WTC11 (cell line): ENCODE measurements at regions not wholly inside any gene's neighbourhood (a gene's known extent, or its start where the extent isn't known, plus 50 kb on each side); places are given as distances from the start of the nearest gene placed in this dataset.

Experiments
- ATAC-seq: fragments of 200-7000 bp; cut with Tn5 transposase; 2 replicates; pipeline ENCODE4 v1.10.0; 2021; ENCODE audit warnings: mild to moderate bottlenecking, moderate library complexity
- CTCF ChIA-PET: fragments of 300-600 bp; sonication (Branson Sonifier 250); formaldehyde crosslinking; loops from one replicate; lab custom pipeline; 2021; ENCODE audit warnings: antibody characterized with exemption; lab: Charles Lee
- POLR2A ChIA-PET: fragments of 350-600 bp; sonication (Branson Sonifier 250); formaldehyde crosslinking; loops from one replicate; lab custom pipeline; 2021; ENCODE audit warnings: antibody characterized with exemption; lab: Charles Lee
- DNase-seq: peaks from one replicate; pipeline ENCODE4 v3.0.0; 2021; ENCODE audit warnings: low spot score
- H3K27ac Mint-ChIP-seq: 2 replicates; pipeline ENCODE4 v1.8.0; 2021; ENCODE audit warnings: mixed read lengths
- H3K27me3 Mint-ChIP-seq: 2 replicates; pipeline ENCODE4 v1.8.0; 2021; ENCODE audit warnings: low read depth, mild to moderate bottlenecking, moderate library complexity, mixed read lengths
- H3K36me3 Mint-ChIP-seq: 2 replicates; pipeline ENCODE4 v1.8.0; 2021; ENCODE audit warnings: mixed read lengths
- H3K4me1 Mint-ChIP-seq: 2 replicates; pipeline ENCODE4 v1.8.0; 2022; ENCODE audit warnings: mixed read lengths
- H3K4me3 Mint-ChIP-seq: 2 replicates; pipeline ENCODE4 v1.8.0; 2021; ENCODE audit warnings: mild to moderate bottlenecking, moderate library complexity, mixed read lengths
- H3K9me3 Mint-ChIP-seq: 2 replicates; pipeline ENCODE4 v1.8.0; 2021; ENCODE audit warnings: mixed read lengths
- ARID4B ChIP-seq: sonication (generic); formaldehyde crosslinking; IDR thresholded peaks from 2 replicates; pipeline ENCODE4 v1.8.0; 2023; ENCODE audit warnings: missing genetic modification reagents, mild to moderate bottlenecking, borderline replicate concordance
- CREB1 ChIP-seq: sonication (generic); formaldehyde crosslinking; IDR thresholded peaks from 2 replicates; pipeline ENCODE4 v1.8.0; 2023; ENCODE audit warnings: mild to moderate bottlenecking, missing genetic modification reagents
- E2F1 ChIP-seq: sonication (generic); formaldehyde crosslinking; IDR thresholded peaks from 2 replicates; pipeline ENCODE4 v1.8.0; 2022; ENCODE audit warnings: mild to moderate bottlenecking, missing genetic modification reagents
- E2F4 ChIP-seq: sonication (generic); formaldehyde crosslinking; IDR thresholded peaks from 2 replicates; pipeline ENCODE4 v1.8.1; 2022; ENCODE audit warnings: low read depth, mild to moderate bottlenecking, moderate library complexity, missing genetic modification reagents, borderline replicate concordance
- HMGA2 ChIP-seq: fragments of 250-450 bp; sonication (Bioruptor Pico); IDR thresholded peaks from 2 replicates; pipeline ENCODE4 v1.4.0; 2021; ENCODE audit warnings: mild to moderate bottlenecking, moderate library complexity
- KAT7 ChIP-seq: sonication (generic); formaldehyde crosslinking; IDR thresholded peaks from 2 replicates; pipeline ENCODE4 v1.8.1; 2023; ENCODE audit warnings: missing genetic modification reagents, mild to moderate bottlenecking, borderline replicate concordance
- NFATC4 ChIP-seq: fragments of 250-450 bp; sonication (Bioruptor Pico); IDR thresholded peaks from 2 replicates; pipeline ENCODE4 v1.9.0; 2021; ENCODE audit warnings: mild to moderate bottlenecking
- NFYB ChIP-seq: sonication (generic); formaldehyde crosslinking; conservative IDR thresholded peaks from 2 replicates; pipeline ENCODE4 v1.8.0; 2022; ENCODE audit warnings: low read depth, missing genetic modification reagents
- PRDM15 ChIP-seq: sonication (generic); formaldehyde crosslinking; IDR thresholded peaks from 2 replicates; pipeline ENCODE4 v1.8.0; 2022; ENCODE audit warnings: missing genetic modification reagents
- TCF7 ChIP-seq: sonication (generic); formaldehyde crosslinking; IDR thresholded peaks from 2 replicates; pipeline ENCODE4 v1.8.0; 2022; ENCODE audit warnings: mild to moderate bottlenecking, low read depth, missing genetic modification reagents, moderate library complexity
- ZBTB21 ChIP-seq: sonication (generic); formaldehyde crosslinking; IDR thresholded peaks from 2 replicates; pipeline ENCODE4 v1.8.1; 2023; ENCODE audit warnings: mild to moderate bottlenecking, missing genetic modification reagents, borderline replicate concordance
- ZNF121 ChIP-seq: sonication (generic); formaldehyde crosslinking; IDR thresholded peaks from 2 replicates; pipeline ENCODE4 v1.8.0; 2023; ENCODE audit warnings: missing genetic modification reagents
- TF ChIP-seq, protein P1 (sequence below): sonication (generic); formaldehyde crosslinking; IDR thresholded peaks from 2 replicates; pipeline ENCODE4 v1.8.1; 2022; ENCODE audit warnings: mild to moderate bottlenecking, missing genetic modification reagents, moderate library complexity, borderline replicate concordance
- TF ChIP-seq, protein P2 (sequence below): sonication (generic); formaldehyde crosslinking; IDR thresholded peaks from 2 replicates; pipeline ENCODE4 v1.8.1; 2023; ENCODE audit warnings: mild to moderate bottlenecking, missing genetic modification reagents, moderate library complexity
- TF ChIP-seq, protein P3 (sequence below): sonication (generic); formaldehyde crosslinking; IDR thresholded peaks from 2 replicates; pipeline ENCODE4 v1.8.1; 2023; ENCODE audit warnings: mild to moderate bottlenecking, missing genetic modification reagents

DNA sequence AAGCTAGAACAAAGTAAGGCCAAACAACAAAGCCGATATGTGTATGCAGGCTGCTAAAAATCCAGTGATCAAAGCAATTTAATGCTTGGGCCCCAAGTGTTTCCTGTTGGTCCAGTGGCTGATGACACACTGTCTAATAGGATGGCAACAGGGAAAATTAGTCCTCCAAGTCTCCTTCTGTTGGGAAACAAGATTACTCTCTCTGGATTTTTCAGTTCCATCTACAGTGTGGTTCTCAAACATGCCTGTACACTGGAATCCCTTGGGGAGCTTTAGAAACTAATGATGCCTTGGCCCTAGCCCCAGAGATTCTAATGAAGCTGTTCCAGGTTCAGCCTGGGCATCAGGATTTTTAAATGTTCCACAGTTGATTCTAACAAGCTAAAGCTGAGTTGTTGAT lies 198.7 kb downstream of the AHR start (continued):
- TF ChIP-seq E2F4 (no peak), TCF7 (no peak), ARID4B (CRISPR knock-in tag) (no peak), NFATC4 (no peak), HMGA2 (CRISPR knock-in tag) (no peak)
- TF ChIP-seq, protein P1, sequence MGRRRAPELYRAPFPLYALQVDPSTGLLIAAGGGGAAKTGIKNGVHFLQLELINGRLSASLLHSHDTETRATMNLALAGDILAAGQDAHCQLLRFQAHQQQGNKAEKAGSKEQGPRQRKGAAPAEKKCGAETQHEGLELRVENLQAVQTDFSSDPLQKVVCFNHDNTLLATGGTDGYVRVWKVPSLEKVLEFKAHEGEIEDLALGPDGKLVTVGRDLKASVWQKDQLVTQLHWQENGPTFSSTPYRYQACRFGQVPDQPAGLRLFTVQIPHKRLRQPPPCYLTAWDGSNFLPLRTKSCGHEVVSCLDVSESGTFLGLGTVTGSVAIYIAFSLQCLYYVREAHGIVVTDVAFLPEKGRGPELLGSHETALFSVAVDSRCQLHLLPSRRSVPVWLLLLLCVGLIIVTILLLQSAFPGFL (CRISPR knock-in tag) = no peak

DNA sequence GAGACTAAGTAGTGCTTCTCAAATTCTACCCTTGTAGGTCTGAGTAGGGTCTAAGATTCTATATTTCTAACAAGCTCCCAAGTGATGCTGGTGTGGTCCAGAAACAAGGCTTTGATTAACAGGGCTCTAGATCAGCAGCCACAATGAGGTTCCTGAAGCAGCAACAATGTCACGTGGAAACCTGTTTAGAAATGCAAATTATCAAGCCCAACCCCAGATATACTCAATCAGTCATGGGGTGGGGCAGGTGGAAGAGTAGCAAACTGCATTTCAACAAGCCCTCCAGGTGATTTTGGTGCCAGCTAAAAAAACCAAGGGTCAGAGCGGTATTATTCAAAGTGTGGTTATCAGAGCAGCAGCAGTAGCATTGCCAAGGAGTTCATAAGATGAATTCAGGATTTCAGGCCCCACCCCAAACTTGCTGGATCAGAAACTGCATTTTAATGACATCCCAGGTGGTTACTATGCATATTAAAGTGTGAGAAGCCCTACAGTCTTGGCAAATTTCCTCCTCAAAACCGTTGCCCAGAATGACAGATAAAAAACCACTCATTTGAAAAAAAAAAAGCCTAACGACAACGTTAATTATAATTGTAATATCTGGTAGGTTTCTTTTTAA lies 199.2 kb downstream of the AHR start:
- peak overlapping the region; percentile 13; the same call in 1 of the 2 replicates for H3K27ac Mint-ChIP-seq
- TF ChIP-seq, protein P2, sequence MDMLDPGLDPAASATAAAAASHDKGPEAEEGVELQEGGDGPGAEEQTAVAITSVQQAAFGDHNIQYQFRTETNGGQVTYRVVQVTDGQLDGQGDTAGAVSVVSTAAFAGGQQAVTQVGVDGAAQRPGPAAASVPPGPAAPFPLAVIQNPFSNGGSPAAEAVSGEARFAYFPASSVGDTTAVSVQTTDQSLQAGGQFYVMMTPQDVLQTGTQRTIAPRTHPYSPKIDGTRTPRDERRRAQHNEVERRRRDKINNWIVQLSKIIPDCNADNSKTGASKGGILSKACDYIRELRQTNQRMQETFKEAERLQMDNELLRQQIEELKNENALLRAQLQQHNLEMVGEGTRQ = peak; percentile 64
- TF ChIP-seq ZNF121 (CRISPR knock-in tag) (no peak), E2F1 (no peak)
- TF ChIP-seq, protein P3, sequence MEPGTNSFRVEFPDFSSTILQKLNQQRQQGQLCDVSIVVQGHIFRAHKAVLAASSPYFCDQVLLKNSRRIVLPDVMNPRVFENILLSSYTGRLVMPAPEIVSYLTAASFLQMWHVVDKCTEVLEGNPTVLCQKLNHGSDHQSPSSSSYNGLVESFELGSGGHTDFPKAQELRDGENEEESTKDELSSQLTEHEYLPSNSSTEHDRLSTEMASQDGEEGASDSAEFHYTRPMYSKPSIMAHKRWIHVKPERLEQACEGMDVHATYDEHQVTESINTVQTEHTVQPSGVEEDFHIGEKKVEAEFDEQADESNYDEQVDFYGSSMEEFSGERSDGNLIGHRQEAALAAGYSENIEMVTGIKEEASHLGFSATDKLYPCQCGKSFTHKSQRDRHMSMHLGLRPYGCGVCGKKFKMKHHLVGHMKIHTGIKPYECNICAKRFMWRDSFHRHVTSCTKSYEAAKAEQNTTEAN (CRISPR knock-in tag) = no peak
- TF ChIP-seq, all 79 proteins: peak for 1
- no peaks in the 10 kb centered on the region for H3K27me3 Mint-ChIP-seq
- peaks cover 64% of the 10 kb centered on the region for H3K4me1 Mint-ChIP-seq
- H3K36me3 Mint-ChIP-seq = no peaks in the 10 kb centered on the region
- no peak for DNase-seq
- ChIA-PET POLR2A (no interaction called here), CTCF (interaction anchor here (0.6 kb wide), 1 partner anchor 23 kb away, joined by 3 read pairs; no protein-coding TSS in a partner anchor)
- no peaks in the 10 kb centered on the region for H3K9me3 Mint-ChIP-seq
- peak; percentile 68 for ATAC-seq
- peak overlapping the region; percentile 16 for H3K4me3 Mint-ChIP-seq

DNA sequence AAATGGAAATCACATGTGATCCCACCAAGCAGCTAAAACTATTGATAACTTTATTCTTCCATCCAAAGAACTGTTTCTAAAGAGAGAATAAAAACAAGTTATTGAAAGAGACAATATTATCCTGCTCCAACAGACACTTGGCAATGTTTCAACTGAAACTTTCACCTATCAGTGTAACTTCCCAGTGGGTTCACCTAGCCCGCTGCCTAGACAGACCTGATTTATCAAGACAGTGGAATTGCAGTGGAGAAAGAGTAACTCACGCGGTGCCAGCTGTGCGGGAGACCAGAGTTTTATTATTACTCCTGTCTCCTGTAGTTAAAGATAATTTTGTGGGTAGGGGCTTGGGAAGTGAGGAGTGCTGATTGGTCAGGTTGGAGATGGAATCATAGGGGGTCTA lies 199.8 kb downstream of the AHR start:
- POLR2A ChIA-PET = no interaction called here

More for the DNA sequence above, 199.8 kb downstream of the AHR start:
- peak; percentile 21; the same call in 1 of the 2 replicates for ATAC-seq
- Mint-ChIP-seq H3K4me3 (peak overlapping the region; percentile 16; the same call in 1 of the 2 replicates), H3K36me3 (no peaks in the 10 kb centered on the region), H3K27me3 (no peaks in the 10 kb centered on the region), H3K4me1 (peaks cover 68% of the 10 kb centered on the region)
- no peak for DNase-seq
- CTCF ChIA-PET = no interaction called here
- TF ChIP-seq NFYB = no peak
- TF ChIP-seq PRDM15 (CRISPR knock-in tag) = no peak
- no peak for TF ChIP-seq KAT7 (CRISPR knock-in tag)
- no peak for TF ChIP-seq ZBTB21 (CRISPR knock-in tag)
- no peak for TF ChIP-seq CREB1
- TF ChIP-seq, all 79 proteins: peak for 0
- H3K27ac Mint-ChIP-seq = no peak overlapping the region
- no peaks in the 10 kb centered on the region for H3K9me3 Mint-ChIP-seq
